ENCODE measurements at regions not wholly inside any gene's neighbourhood (a gene's known extent, or its start where the extent isn't known, plus 50 kb on each side); places are given as distances from the start of the nearest gene placed in this dataset.

GRCh38 chr6:164337024-164337924 is 922.8 kb downstream of the QKI start:
- CTCF ChIA-PET, result no interaction called here

More at GRCh38 chr6:164337024-164337924, 922.8 kb downstream of the QKI start:
- Histone ChIP-seq H3K27me3 (ENCODE audit: control insufficient read depth, insufficient read depth, low read length) (no peaks in the 10 kb centered on the region), H3K9me1 (ENCODE audit: insufficient read depth, low read length) (no peaks in the 10 kb centered on the region), H2AK5ac (ENCODE audit: low read depth, low read length) (no peak overlapping the region), H3K18ac (ENCODE audit: low read depth, low read length) (no peak overlapping the region), H4K5ac (ENCODE audit: low read depth, low read length) (no peak overlapping the region), H3K36me3 (ENCODE audit: control insufficient read depth, insufficient read depth, low read length) (no peaks in the 10 kb centered on the region), H3K4ac (ENCODE audit: low read depth, low read length) (no peak overlapping the region), H4K8ac (ENCODE audit: low read depth in 2 of 2, low read length in 2 of 2) (no peak overlapping the region), H3K4me3 (ENCODE audit: insufficient read depth, low read depth, low read length) (no peak overlapping the region), H3K9me3 (ENCODE audit: control insufficient read depth, insufficient read depth, low read length) (peaks cover 13% of the 10 kb centered on the region), H2BK15ac (ENCODE audit: low read depth, low read length) (no peak overlapping the region), H2BK20ac (ENCODE audit: low read depth, low read length) (no peak overlapping the region), H2BK5ac (ENCODE audit: low read depth, low read length, poor library complexity, severe bottlenecking) (no peak overlapping the region), H3K79me1 (ENCODE audit: low read depth in 1 of 2, low read length in 2 of 2) (no peaks in the 10 kb centered on the region), H3K4me2 (ENCODE audit: low read depth, low read length) (no peak overlapping the region), H3K14ac (replicated peaks; ENCODE audit: low read depth, low read length) (no peak overlapping the region), H3K9ac (ENCODE audit: low read depth, low read length) (no peak overlapping the region), H3K23ac (ENCODE audit: low read depth, low read length) (no peak overlapping the region), H2AFZ (replicated peaks; ENCODE audit: low read length, poor library complexity) (no peak overlapping the region), H4K91ac (ENCODE audit: insufficient read depth, low read depth, low read length) (no peak overlapping the region), H2AK9ac (replicated peaks; ENCODE audit: low read depth, low read length, poor library complexity) (no peak overlapping the region), H3K56ac (ENCODE audit: extremely low read depth, insufficient read depth, low read length) (no peak overlapping the region), H2BK120ac (ENCODE audit: low read depth, low read length) (no peak overlapping the region), H3K4me1 (ENCODE audit: control insufficient read depth, insufficient read depth, low read length) (no peaks in the 10 kb centered on the region), H3K27ac (ENCODE audit: insufficient read depth, low read length) (no peak overlapping the region), H4K20me1 (ENCODE audit: insufficient read depth, low read length) (no peaks in the 10 kb centered on the region)
- dilution Hi-C loops (cut with HindIII; ENCODE audit: low sequenced_read_pairs, unreplicated experiment), result no loop called here
- TF ChIP-seq CTCF (conservative IDR thresholded peaks at IDR 0.05; ENCODE audit: low read depth, low read length), result no peak
- no peak for TF ChIP-seq MAFK (IDR thresholded peaks at IDR 0.05; ENCODE audit: low read depth, low read length)
- TF ChIP-seq RCOR1 (IDR thresholded peaks at IDR 0.05; ENCODE audit: insufficient replicate concordance, low read length), result no peak
- no peak for TF ChIP-seq RAD21 (IDR thresholded peaks at IDR 0.05; ENCODE audit: low read length)
- TF ChIP-seq FOS (IDR thresholded peaks at IDR 0.05; ENCODE audit: low read depth, low read length), result no peak
- TF ChIP-seq CEBPB (IDR thresholded peaks at IDR 0.05; ENCODE audit: low read depth, low read length), result no peak
- no peak for TF ChIP-seq CHD1 (IDR thresholded peaks at IDR 0.05; ENCODE audit: low read depth, low read length)
- TF ChIP-seq SMC3 (IDR thresholded peaks at IDR 0.05; ENCODE audit: low read depth, low read length), result no peak
- no peak for TF ChIP-seq ELK1 (IDR thresholded peaks at IDR 0.05; ENCODE audit: borderline replicate concordance, low read depth, low read length)
- no peak for TF ChIP-seq BHLHE40 (IDR thresholded peaks at IDR 0.05; ENCODE audit: low read depth, low read length)
- no peak for TF ChIP-seq RFX5 (IDR thresholded peaks at IDR 0.05; ENCODE audit: low read depth, low read length)
- no peak for TF ChIP-seq MAZ (IDR thresholded peaks at IDR 0.05; ENCODE audit: borderline replicate concordance, low read depth, low read length)
- in situ Hi-C loops (cut with MboI; ENCODE audit: low sequenced_read_pairs), result no loop called here
- 86% methylated on average over 14 of the region's 50 CpGs; no CpG with 5 or more reads in 1 of the 2 experiments for WGBS, 2 experiments (ENCODE audit: extremely low coverage in 2 of 2, insufficient read length in 1 of 2)
- no peak for ATAC-seq (ENCODE audit: low read depth)
- POLR2A ChIA-PET (ENCODE audit: unreplicated experiment), result no interaction called here
- intact Hi-C loops (cut with micrococcal nuclease), result no loop called here
- BruUV-seq (replicated peaks), result no TSS peak
- DNase-seq, result no peak

All from IMR-90 (cell line).